H1 (cell line): ENCODE measurements at regions not wholly inside any gene's neighbourhood (a gene's known extent, or its start where the extent isn't known, plus 50 kb on each side); places are given as distances from the start of the nearest gene placed in this dataset.

Experiments used
- ATF3 ChIP-seq: IDR thresholded peaks from 2 replicates; pipeline ENCODE4 v1.6.1; 2011; ENCODE audit warnings: low read depth, mild to moderate bottlenecking, low read length; ENCODE audit not compliant: insufficient read depth
- E2F6 ChIP-seq: IDR thresholded peaks from 2 replicates; pipeline ENCODE4 v1.6.1; 2012; ENCODE audit warnings: inconsistent platforms
- HDAC2 ChIP-seq, 2 experiments: fragments of 300-600 bp in 1 of 2; sonication (generic) in 1 of 2; IDR thresholded peaks; 2 replicates each; pipeline ENCODE4 v1.6.1; 2011 to 2012; ENCODE audit warnings: low read depth in 2 of 2, low read length in 2 of 2, mild to moderate bottlenecking in 2 of 2, moderate library complexity in 2 of 2, borderline replicate concordance in 1 of 2, inconsistent platforms in 1 of 2
- KDM1A ChIP-seq: fragments of 200-600, 300-600 bp; sonication (generic); IDR thresholded peaks from 2 replicates; pipeline ENCODE4 v1.7.1; 2016; ENCODE audit warnings: mild to moderate bottlenecking, low read length, borderline replicate concordance
- POU5F1 ChIP-seq: IDR thresholded peaks from 2 replicates; pipeline ENCODE4 v1.6.1; 2011; ENCODE audit warnings: low read depth, mild to moderate bottlenecking, low read length, moderate library complexity
- SIN3A ChIP-seq, 2 experiments: IDR thresholded peaks in 1 of 2; conservative IDR thresholded peaks in 1 of 2; 2 replicates each; pipeline ENCODE4 v1.6.1; 2011 to 2012; ENCODE audit warnings: low read length in 2 of 2, improper control_type of control experiment in 1 of 2, low read depth in 1 of 2, mild to moderate bottlenecking in 1 of 2
- USF2 ChIP-seq: IDR thresholded peaks from 2 replicates; pipeline ENCODE4 v1.6.1; 2011; ENCODE audit warnings: low read length, improper control_type of control experiment
- TF ChIP-seq, protein P1 (sequence below): fragments of 300-600 bp; sonication (generic); IDR thresholded peaks from 2 replicates; pipeline ENCODE4 v1.7.1; 2012; ENCODE audit warnings: low read length, moderate library complexity, mild to moderate bottlenecking, inconsistent platforms; ENCODE audit not compliant: insufficient replicate concordance

DNA sequence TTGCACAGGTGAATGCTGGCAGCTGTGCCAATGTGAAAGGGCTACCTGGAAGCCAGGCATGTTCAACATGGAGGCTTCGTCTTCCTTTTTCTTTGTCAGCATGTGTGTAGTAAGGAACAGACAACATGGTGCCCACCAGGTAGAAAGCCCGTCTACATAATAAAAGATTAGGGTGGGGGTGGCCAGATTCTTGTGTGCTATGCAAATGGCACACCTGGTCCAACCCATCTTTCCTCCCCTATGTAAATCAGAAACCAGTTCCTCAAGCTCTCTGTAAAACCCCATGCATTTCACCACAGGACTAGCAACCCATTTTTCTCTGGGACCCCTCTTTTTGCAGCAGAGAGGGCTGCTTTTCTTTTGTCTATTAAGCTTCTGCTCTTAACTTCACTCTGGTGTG is 72.3 kb upstream of the ZP4 start (continued):
- TF ChIP-seq, protein P1, sequence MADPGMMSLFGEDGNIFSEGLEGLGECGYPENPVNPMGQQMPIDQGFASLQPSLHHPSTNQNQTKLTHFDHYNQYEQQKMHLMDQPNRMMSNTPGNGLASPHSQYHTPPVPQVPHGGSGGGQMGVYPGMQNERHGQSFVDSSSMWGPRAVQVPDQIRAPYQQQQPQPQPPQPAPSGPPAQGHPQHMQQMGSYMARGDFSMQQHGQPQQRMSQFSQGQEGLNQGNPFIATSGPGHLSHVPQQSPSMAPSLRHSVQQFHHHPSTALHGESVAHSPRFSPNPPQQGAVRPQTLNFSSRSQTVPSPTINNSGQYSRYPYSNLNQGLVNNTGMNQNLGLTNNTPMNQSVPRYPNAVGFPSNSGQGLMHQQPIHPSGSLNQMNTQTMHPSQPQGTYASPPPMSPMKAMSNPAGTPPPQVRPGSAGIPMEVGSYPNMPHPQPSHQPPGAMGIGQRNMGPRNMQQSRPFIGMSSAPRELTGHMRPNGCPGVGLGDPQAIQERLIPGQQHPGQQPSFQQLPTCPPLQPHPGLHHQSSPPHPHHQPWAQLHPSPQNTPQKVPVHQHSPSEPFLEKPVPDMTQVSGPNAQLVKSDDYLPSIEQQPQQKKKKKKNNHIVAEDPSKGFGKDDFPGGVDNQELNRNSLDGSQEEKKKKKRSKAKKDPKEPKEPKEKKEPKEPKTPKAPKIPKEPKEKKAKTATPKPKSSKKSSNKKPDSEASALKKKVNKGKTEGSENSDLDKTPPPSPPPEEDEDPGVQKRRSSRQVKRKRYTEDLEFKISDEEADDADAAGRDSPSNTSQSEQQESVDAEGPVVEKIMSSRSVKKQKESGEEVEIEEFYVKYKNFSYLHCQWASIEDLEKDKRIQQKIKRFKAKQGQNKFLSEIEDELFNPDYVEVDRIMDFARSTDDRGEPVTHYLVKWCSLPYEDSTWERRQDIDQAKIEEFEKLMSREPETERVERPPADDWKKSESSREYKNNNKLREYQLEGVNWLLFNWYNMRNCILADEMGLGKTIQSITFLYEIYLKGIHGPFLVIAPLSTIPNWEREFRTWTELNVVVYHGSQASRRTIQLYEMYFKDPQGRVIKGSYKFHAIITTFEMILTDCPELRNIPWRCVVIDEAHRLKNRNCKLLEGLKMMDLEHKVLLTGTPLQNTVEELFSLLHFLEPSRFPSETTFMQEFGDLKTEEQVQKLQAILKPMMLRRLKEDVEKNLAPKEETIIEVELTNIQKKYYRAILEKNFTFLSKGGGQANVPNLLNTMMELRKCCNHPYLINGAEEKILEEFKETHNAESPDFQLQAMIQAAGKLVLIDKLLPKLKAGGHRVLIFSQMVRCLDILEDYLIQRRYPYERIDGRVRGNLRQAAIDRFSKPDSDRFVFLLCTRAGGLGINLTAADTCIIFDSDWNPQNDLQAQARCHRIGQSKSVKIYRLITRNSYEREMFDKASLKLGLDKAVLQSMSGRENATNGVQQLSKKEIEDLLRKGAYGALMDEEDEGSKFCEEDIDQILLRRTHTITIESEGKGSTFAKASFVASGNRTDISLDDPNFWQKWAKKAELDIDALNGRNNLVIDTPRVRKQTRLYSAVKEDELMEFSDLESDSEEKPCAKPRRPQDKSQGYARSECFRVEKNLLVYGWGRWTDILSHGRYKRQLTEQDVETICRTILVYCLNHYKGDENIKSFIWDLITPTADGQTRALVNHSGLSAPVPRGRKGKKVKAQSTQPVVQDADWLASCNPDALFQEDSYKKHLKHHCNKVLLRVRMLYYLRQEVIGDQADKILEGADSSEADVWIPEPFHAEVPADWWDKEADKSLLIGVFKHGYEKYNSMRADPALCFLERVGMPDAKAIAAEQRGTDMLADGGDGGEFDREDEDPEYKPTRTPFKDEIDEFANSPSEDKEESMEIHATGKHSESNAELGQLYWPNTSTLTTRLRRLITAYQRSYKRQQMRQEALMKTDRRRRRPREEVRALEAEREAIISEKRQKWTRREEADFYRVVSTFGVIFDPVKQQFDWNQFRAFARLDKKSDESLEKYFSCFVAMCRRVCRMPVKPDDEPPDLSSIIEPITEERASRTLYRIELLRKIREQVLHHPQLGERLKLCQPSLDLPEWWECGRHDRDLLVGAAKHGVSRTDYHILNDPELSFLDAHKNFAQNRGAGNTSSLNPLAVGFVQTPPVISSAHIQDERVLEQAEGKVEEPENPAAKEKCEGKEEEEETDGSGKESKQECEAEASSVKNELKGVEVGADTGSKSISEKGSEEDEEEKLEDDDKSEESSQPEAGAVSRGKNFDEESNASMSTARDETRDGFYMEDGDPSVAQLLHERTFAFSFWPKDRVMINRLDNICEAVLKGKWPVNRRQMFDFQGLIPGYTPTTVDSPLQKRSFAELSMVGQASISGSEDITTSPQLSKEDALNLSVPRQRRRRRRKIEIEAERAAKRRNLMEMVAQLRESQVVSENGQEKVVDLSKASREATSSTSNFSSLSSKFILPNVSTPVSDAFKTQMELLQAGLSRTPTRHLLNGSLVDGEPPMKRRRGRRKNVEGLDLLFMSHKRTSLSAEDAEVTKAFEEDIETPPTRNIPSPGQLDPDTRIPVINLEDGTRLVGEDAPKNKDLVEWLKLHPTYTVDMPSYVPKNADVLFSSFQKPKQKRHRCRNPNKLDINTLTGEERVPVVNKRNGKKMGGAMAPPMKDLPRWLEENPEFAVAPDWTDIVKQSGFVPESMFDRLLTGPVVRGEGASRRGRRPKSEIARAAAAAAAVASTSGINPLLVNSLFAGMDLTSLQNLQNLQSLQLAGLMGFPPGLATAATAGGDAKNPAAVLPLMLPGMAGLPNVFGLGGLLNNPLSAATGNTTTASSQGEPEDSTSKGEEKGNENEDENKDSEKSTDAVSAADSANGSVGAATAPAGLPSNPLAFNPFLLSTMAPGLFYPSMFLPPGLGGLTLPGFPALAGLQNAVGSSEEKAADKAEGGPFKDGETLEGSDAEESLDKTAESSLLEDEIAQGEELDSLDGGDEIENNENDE: no peak
- peak; percentile 76; the same call in 1 of the 2 replicates for TF ChIP-seq E2F6
- TF ChIP-seq USF2: no peak
- no peak for TF ChIP-seq ATF3
- no peak for TF ChIP-seq SIN3A (conservative IDR thresholded peaks at IDR 0.05 in 1 of 2, IDR thresholded peaks at IDR 0.05 in 1 of 2; ENCODE audit: low read depth in 1 of 2, low read length in 2 of 2)
- TF ChIP-seq POU5F1: peak; percentile 19; the same call in 1 of the 2 replicates
- TF ChIP-seq KDM1A: no peak
- TF ChIP-seq HDAC2 (IDR thresholded peaks at IDR 0.05; ENCODE audit: borderline replicate concordance in 1 of 2, low read depth in 2 of 2, low read length in 2 of 2): 0 out of 4 replicates have a peak, but pooled peaks of 1 of the 2 experiments have one; percentile 4
